ENCODE measurements at regions not wholly inside any gene's neighbourhood (a gene's known extent, or its start where the extent isn't known, plus 50 kb on each side); places are given as distances from the start of the nearest gene placed in this dataset.

- peak in 3 of 6 experiments; percentile 53 to 68 (median 55) for TF ChIP-seq CTCF (IDR thresholded peaks at IDR 0.05)
- no peak for TF ChIP-seq POLR2A (IDR thresholded peaks at IDR 0.05)
Observed at GRCh38 chr1:47624531-47624930, 186.7 kb downstream of the FOXD2 start.

Measured in Peyer's patch (tissue), 4 donors.